GM12875 (cell line): ENCODE measurements at regions not wholly inside any gene's neighbourhood (a gene's known extent, or its start where the extent isn't known, plus 50 kb on each side); places are given as distances from the start of the nearest gene placed in this dataset.

ENCODE experiments used
- H3K4me3 ChIP-seq: one replicate; pipeline ENCODE4 v1.5.1; 2011; ENCODE audit warnings: low read depth, low read length, control low read depth
- TF ChIP-seq, protein P1 (sequence below): IDR thresholded peaks from 2 replicates; pipeline ENCODE4 v1.5.1; 2011; ENCODE audit warnings: low read depth, mild to moderate bottlenecking, control low read depth, inconsistent platforms, low read length, moderate library complexity, borderline replicate concordance; ENCODE audit not compliant: insufficient read depth

DNA sequence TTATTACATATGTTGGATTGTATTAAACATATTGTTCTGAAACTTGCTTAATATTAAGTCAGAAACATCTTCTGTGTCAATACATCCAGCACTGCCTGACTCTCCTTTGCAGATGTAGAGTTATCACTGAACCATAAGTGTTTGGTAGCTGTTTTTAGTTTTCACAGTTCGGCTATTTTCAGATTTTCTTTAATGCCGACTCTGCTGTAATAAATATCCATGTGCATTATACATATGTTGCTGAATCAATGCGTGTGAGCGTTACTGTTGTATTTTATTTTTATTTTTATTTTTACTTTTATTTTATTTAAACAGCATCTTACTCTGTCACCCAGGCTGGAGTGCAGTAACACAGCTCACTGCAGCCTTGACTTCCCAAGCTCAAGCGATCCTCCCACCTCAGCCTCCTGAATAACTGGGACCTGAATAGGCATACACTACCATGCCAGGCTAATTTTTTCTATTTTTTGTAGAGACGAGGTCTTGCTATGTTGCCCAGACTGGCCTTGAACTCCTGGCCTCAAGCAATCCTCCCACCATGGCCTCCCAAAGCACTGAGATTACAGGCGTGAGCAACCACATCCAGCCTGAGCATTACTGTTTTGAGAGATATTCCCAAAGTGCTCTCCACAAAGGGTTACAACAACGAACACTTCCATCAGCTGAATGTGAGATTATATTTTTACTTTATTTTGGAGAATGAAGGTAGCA is 50.7 kb upstream of the NOCT start:
- H3K4me3 ChIP-seq: no peak overlapping the region
- TF ChIP-seq, protein P1, sequence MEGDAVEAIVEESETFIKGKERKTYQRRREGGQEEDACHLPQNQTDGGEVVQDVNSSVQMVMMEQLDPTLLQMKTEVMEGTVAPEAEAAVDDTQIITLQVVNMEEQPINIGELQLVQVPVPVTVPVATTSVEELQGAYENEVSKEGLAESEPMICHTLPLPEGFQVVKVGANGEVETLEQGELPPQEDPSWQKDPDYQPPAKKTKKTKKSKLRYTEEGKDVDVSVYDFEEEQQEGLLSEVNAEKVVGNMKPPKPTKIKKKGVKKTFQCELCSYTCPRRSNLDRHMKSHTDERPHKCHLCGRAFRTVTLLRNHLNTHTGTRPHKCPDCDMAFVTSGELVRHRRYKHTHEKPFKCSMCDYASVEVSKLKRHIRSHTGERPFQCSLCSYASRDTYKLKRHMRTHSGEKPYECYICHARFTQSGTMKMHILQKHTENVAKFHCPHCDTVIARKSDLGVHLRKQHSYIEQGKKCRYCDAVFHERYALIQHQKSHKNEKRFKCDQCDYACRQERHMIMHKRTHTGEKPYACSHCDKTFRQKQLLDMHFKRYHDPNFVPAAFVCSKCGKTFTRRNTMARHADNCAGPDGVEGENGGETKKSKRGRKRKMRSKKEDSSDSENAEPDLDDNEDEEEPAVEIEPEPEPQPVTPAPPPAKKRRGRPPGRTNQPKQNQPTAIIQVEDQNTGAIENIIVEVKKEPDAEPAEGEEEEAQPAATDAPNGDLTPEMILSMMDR: no peak

DNA sequence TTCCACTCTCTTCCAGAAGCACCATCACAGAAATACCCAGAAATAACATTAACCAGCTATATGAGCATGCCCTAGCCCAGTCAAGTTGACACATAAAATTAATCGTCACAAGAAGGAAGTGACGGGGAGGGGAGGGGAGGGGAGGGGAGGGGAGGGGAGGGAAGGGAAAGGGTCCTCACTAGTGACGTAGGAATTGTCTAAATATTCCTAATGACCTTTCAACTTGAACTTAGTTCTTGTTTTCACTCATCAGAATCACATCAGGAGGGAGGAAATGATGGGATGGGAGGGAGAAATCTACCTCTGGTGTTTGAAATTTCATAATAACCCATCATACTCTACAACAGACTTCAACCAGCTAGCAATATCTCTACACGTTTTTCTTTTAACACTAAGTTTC is 52.2 kb upstream of the NOCT start:
- H3K4me3 ChIP-seq: no peak overlapping the region
- TF ChIP-seq, protein P1: no peak

DNA sequence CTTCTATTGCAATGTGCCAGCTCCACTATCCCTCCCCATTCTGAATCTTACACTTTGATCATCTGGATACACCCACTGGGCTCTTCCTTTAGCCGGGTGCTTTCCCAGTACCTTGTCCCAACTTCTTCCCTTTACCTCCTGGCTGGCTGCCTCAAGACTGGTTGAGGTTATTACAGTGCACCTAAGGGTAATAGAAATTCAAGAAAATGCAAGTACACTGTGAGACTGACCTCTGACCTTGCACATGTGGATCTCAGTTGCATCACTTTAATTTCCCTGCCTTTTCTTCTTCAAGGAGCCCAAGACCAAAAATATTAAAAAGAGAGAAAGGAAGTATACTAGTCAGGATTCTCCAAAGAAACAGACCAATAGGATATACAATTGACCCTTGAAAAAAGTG is 53.9 kb upstream of the NOCT start:
- TF ChIP-seq, protein P1: no peak
- no peak overlapping the region for H3K4me3 ChIP-seq

DNA sequence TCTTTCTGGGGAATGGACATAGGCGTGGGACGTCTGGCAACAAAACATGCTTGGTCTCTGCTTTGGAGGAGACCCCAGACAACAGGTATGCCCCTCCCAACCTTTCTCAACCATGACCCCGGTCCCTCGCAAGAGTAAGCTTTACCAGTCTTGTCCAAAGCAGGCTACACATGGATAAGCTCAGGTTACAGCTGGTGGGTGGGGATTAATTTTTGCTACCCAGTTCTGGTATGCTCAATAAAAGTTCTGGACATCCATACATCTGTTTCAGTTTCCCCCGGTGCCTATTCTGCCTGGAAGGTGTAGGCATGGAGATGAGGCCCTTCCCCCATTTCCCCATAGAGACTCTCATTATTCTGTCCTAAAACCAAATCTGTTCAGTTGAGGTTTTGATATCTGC is 54.5 kb upstream of the NOCT start:
- TF ChIP-seq, protein P1: no peak

DNA sequence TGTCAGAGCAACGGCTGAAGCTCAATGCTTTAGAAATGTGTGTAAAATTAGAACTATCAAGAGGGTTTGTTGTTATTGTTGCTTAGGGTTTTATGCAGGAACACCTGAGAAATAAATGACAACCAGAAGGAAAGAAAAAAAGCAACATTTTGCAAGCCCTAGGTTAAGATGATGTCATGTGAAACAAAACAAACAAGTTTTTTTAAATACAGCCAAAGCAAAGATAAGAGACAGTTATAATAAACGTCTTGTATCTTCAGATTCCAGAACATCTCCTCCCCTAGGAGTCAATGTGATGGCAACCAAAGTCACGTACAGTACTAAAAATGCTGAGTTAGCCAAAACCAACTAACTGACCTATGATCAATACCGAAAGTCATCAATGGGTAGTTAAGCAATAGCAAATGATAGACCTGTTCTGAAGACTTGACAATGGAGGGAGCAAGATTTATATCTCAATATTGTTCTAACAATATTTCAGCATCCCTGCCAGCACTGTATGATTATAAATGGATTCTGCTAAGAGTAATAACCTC is 55.3 kb upstream of the NOCT start:
- H3K4me3 ChIP-seq: no peak overlapping the region
- TF ChIP-seq, protein P1: no peak

More for the DNA sequence above, 54.5 kb upstream of the NOCT start:
- no peak overlapping the region for H3K4me3 ChIP-seq

DNA sequence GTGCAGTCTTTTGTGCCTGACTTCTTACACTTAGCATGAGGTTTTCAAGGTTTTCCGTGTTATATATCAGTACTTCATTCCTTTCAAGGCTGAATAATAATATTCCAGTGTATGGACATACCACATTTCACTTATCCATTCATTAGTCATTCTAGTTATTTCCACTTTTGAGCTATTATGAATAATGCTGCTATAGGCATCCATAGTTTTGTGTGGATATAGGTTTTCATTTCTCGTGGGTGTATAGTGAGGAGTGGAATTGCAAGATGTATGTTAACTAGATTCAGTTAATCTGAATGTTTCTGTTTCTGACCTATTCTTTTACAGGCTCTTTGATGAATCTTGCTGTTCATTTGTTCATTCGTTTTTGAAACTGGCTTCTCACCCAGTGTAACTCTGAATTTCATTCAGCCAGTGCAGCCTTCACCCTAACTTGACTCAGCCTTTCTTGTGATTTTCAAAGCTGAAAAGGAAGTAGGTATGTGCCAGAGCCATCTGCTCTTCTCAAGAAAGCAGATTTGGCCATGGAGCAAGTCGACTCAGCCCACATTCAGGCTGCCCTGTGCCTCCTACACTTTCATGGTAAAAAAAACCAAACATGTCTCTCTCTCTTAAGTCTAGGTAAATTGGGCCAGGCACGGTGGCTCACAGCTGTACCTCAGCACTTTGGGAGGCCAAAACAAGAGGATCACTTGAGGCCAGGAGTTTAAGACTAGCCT is 56.3 kb upstream of the NOCT start:
- no peak overlapping the region for H3K4me3 ChIP-seq
- TF ChIP-seq, protein P1: no peak
